Lower leg skin (tissue), 3 donors: ENCODE measurements at regions not wholly inside any gene's neighbourhood (a gene's known extent, or its start where the extent isn't known, plus 50 kb on each side); places are given as distances from the start of the nearest gene placed in this dataset.

Source experiments
- CTCF ChIP-seq, 3 donors: fragments of 450-650 bp; IDR thresholded peaks; one replicate each; pipeline ENCODE4 v1.5.1; 2016; ENCODE audit warnings: antibody characterized with exemption in 3 of 3, mild to moderate bottlenecking in 3 of 3, moderate library complexity in 2 of 3
- POLR2A ChIP-seq, 2 donors: fragments of 450-650 bp; IDR thresholded peaks; one replicate each; pipeline ENCODE4 v1.6.1; 2016 to 2017; ENCODE audit warnings: antibody characterized with exemption in 2 of 2, mild to moderate bottlenecking in 1 of 2, moderate library complexity in 1 of 2

- no peak for TF ChIP-seq POLR2A (IDR thresholded peaks at IDR 0.05)
- TF ChIP-seq CTCF (IDR thresholded peaks at IDR 0.05), result no peak
Measured at GRCh38 chr4:18954538-18954937, 933.0 kb upstream of the LCORL start.
